ENCODE measurements at regions not wholly inside any gene's neighbourhood (a gene's known extent, or its start where the extent isn't known, plus 50 kb on each side); places are given as distances from the start of the nearest gene placed in this dataset.
"Not testable (repeated sequence)": the region's sequence is repeated elsewhere in the genome, so short reads cannot be mapped to it uniquely, and the experiment has no call there.

- DNase-seq, result no peak
These were observed 412.5 kb downstream of the NUP35 start for GRCh38 chr2:183536714-183537113.

GRCh38 chr2:183541766-183542165, 417.5 kb downstream of the NUP35 start:
- no peak for DNase-seq

DNA sequence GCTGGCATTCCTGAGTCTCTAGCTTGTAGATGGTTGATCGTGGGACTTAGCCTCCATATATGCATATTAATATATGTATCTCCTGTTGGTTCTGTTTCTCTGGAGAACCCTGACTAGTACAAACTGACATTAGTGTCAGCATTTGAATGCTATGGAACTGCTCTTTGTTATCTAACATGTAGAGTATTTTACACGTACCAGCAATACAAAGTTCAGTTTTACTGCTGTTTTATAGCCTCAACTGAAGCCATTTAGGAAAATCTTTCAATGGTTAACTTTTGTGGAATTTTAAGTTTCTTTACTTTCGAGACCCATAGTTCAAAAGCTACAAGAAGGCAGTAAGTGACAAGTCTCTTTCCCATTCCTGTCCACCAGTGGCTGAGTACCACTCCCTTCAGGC, 418.4 kb downstream of the NUP35 start:
- DNase-seq, result no peak

GRCh38 chr2:183543222-183543621, 419.0 kb downstream of the NUP35 start:
- no peak for DNase-seq

DNA sequence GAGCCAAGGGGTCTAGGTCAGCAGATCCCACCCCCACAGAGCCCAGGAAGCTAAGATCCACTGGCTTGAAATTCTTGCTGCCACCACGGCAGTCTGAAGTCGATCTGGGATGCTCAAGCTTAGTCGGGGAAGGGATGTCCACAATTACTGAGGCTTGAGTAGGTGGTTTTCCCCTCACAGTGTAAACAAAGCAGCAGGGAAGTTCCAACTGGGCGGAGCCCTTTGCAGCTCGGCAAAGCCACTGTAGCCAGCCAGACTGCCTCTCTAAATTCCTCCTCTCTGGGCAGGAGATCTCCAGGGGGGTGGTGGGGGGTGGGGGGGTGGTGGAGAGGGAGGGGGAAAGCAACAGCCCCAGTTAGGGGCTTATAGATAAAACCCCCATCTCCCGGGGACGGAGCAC, 419.5 kb downstream of the NUP35 start:
- DNase-seq, result no peak

GRCh38 chr2:183546560-183547350, 422.5 kb downstream of the NUP35 start:
- DNase-seq, result not testable (repeated sequence)

GRCh38 chr2:183552716-183553115, 428.5 kb downstream of the NUP35 start:
- DNase-seq, result no peak

DNA sequence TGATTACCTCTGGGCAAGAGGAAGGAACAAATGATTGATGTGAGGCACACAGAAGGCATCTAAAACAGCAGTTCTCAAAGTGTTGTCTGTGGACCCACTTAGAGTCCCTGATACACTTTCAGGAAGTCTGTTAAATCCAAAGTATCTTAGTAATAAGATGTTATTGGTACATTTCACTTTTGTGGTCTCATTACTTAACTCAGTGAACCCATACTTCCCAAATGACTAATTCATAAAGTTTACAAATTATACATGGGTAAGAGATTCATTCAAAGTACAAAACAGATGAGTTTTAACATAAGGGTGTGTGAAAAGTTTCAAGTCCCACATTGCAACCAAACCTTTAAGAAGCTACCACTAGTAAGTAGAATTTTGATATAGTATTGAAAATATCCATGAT, 440.5 kb downstream of the NUP35 start:
- no peak for DNase-seq

DNA sequence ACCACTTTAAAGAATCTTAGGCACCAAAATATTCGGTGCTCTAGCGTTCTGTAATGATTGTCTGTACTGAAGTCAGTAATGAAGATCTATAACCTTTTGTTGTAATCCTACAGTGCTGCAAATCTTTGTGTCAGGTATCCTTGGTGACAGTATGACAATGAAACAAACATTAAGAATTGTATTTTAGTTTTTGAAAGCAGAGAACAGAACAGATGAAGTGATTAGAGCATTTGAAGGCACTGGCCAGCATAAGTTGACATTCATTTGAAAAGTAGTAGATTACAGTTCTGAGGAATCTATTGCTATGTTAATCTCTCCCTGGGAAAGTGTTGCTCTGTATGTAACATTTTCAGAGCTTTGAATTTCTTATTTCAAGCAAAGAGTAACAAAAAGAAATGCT, 451.2 kb downstream of the NUP35 start:
- DNase-seq, result no peak

- DNase-seq, result no peak
These were observed 455.4 kb downstream of the NUP35 start for GRCh38 chr2:183579686-183580085.

GRCh38 chr2:183592271-183592670, 468.0 kb downstream of the NUP35 start:
- no peak for DNase-seq

GRCh38 chr2:183594150-183594549, 469.9 kb downstream of the NUP35 start:
- no peak for DNase-seq

DNA sequence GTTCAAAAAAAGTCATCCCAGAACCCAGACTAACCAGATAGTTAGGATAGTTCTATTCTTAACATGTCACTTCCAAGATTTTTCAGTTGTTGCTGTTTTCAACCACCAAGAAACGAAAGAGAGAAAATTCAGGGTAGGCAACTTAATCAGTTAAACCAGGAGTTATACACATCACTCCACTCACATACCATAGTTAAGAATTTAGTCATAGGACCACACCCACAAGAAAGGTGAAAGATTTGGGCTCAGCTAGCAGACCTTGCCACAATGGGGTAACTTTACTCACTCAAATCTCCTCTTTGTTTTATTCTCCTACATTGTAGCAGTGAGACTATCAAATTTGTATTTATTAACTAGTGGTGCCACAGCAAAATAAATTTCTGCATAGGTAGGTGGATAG, 473.6 kb downstream of the NUP35 start:
- no peak for DNase-seq

- DNase-seq, result no peak
These were observed 479.8 kb downstream of the NUP35 start for GRCh38 chr2:183604065-183604464.

- no peak for DNase-seq
These were observed 481.2 kb downstream of the NUP35 start for GRCh38 chr2:183605440-183605839.

DNA sequence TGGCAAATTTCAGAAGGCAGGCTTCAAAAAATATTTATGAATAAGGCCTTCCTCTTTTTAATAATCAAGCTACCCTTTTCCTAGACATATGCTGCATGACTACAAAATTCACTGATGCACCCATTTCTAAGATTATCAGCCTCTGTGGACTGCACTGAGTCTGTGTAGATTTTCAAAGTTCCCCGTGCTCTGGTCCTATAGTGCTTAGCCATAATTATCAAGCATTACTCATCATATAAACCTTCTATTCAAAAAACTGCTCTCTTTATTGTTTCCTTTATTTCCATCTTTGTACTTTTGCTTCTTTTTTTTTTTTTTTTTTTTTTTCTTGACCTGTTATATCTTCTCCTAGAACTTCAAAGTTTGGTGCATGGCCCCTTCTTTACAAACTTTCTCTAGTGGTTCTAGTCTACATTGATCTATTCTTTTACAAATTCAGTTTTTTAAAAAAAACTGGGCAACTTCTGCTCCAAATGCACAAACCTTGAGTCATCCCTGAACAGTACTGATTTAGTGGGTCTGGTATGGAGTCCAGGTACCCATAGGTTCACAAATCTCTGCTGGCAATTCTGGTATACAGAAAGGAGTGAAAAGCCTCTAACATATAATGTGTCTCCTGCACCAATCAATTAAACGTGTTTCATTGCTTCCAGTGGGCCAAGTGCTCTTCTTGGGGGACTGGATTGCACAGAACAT, 481.9 kb downstream of the NUP35 start:
- DNase-seq, result no peak

DNA sequence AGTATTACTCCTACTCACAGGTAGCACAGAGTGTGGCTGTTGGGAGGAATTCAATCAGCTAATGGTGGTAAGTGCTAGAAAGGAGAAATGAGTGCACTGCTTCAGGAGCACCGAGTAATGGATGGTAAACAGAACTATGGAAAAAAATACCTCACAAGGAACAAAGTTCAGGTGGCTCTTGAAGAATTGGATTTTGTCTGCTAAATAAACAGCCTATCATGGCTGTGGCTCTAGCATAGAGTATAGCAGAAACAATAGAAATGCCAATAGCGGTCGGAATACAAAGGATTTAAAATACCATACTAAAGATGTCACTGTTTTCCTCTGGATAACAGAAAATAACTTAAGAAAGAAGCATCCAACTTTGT, 482.5 kb downstream of the NUP35 start:
- DNase-seq, result no peak

DNA sequence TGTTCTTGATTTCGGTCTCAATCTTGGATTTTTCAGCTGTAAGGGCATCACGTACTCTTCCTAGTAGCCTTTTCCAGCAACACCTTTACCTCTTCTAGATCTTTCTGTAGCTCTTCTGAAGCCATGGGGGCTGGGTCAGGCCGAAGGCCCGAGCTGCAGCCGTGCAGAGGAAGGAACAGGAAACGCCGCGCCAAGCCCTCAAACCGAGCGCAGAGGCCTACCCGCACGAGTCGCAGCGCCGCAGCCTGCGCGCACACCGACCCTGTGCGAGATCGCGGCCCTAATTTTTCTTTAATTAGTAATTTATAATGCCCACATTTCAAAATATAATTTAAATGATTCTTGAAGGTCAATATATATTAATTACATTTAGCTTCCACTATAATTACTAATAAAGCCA, 483.8 kb downstream of the NUP35 start:
- DNase-seq, result no peak

DNA sequence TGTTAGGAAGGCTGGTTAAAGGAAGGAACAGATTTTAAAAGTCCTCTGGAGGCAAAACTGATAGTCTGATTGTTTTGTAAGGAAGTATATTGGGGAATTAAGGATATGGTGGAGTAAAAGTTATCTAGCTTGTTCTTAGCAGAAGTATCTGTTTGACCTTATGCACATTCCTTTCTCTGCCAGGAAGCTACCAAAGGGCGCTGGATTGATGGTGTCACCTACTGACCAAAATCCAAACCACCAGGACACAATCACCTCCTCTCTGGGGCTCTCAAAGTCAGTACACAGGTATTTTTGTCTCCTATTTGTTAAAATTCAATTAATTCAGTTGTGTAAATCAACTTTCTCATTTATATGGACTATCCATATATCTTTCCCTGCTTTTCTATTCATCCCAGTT, 484.5 kb downstream of the NUP35 start:
- DNase-seq, result no peak

GRCh38 chr2:183610724-183611123, 486.5 kb downstream of the NUP35 start:
- no peak for DNase-seq

GRCh38 chr2:183614799-183615435, 490.7 kb downstream of the NUP35 start:
- no peak for DNase-seq

- no peak for DNase-seq
These were observed 499.0 kb downstream of the NUP35 start for GRCh38 chr2:183623227-183623626.

DNA sequence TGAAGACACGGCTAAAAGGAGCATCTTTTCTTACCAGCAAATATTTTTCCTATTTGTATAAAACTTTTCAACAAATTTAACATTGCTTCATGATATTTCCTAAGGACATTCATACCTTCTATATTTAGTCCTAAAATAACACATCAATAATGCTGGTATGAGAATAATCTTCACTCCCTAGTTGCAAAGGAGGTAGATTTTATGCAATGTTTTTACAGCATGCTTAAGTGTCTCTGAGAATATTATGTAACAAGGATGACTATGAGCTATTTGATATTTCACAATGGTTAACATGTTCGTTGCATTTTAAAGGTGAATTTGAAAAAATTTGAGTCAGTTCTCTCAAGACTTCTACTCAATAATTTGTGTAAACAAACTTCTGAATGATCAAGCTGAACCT, 506.7 kb downstream of the NUP35 start:
- no peak for DNase-seq

DNA sequence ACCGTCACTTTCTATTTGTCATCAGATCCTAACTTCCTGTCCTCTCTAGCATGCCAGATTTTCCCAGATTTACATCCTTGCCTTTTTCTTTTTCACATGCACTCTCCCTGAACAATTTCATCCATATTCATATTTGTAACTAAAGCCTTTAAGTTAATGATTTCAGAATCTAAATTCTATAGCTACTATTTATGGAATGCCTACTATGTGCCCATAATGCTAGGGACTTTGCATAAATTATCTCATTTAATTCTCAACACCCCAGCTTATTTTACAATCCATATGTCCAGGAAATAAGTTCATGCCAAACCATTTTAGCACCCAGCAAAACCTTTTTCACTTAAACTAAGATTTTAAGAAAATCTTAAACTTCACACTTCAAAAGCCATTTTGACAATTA, 531.9 kb downstream of the NUP35 start:
- no peak for DNase-seq

All from NCI-H1417 treated with DMSO at 0.1 percent for 48 hours (cell line).